Panc1 (cell line): ENCODE measurements at regions not wholly inside any gene's neighbourhood (a gene's known extent, or its start where the extent isn't known, plus 50 kb on each side); places are given as distances from the start of the nearest gene placed in this dataset.

ENCODE experiments used
- ATAC-seq: fragments of 200-7000 bp; cut with Tn5 transposase; 2 replicates; pipeline ENCODE4 v1.9.1; 2020; ENCODE audit warnings: mild to moderate bottlenecking, moderate library complexity
- BruUV-seq: library from RNA; stranded (reverse); fragments of 400-500 nt; replicated peaks from 2 replicates; lab custom pipeline; 2021; lab: Mats Ljungman, UMichigan
- CTCF ChIA-PET: fragments of 300-600 bp; sonication (Branson Sonifier 250); formaldehyde crosslinking; loops from one replicate; lab custom pipeline; 2022; ENCODE audit warnings: antibody characterized with exemption; lab: Charles Lee
- POLR2A ChIA-PET: fragments of 300-600 bp; sonication (Branson Sonifier 250); formaldehyde crosslinking; loops from one replicate; lab custom pipeline; 2022; ENCODE audit warnings: antibody characterized with exemption; lab: Charles Lee
- DNase-seq: peaks from one replicate; pipeline ENCODE4 v3.0.0-alpha.2; 2010; ENCODE audit warnings: low read depth, low spot score
- H3K27ac ChIP-seq: 2 replicates; pipeline ENCODE4 v1.5.1; 2011; ENCODE audit warnings: mild to moderate bottlenecking, low read length, inconsistent platforms
- H3K27me3 ChIP-seq: fragments of 200-500 bp; sonication (Bioruptor generic); 2 replicates; pipeline ENCODE4 v1.6.0; 2014; ENCODE audit warnings: low read length, inconsistent platforms; ENCODE audit not compliant: control insufficient read depth, insufficient read depth
- H3K36me3 ChIP-seq: fragments of 200-500 bp; sonication (Bioruptor generic); 2 replicates; pipeline ENCODE4 v1.5.1; 2014; ENCODE audit warnings: inconsistent platforms, mild to moderate bottlenecking, low read length, moderate library complexity; ENCODE audit not compliant: control insufficient read depth, insufficient read depth
- H3K4me1 ChIP-seq: 2 replicates; pipeline ENCODE4 v1.5.1; 2011; ENCODE audit warnings: inconsistent platforms, mild to moderate bottlenecking, low read length, moderate library complexity; ENCODE audit not compliant: control insufficient read depth, insufficient read depth
- H3K4me3 ChIP-seq, 2 experiments: 2 replicates each; pipeline ENCODE4 v1.5.1; 2011 to 2012; ENCODE audit warnings: low read depth in 2 of 2, low read length in 2 of 2, mild to moderate bottlenecking in 2 of 2, inconsistent platforms in 1 of 2, moderate library complexity in 1 of 2
- H3K9me3 ChIP-seq: fragments of 200-500 bp; sonication (Bioruptor generic); 2 replicates; pipeline ENCODE4 v1.5.1; 2014; ENCODE audit warnings: low read depth, mild to moderate bottlenecking, inconsistent platforms, low read length, moderate library complexity; ENCODE audit not compliant: control insufficient read depth, insufficient read depth
- CTCF ChIP-seq: fragments of 450-650 bp; IDR thresholded peaks from 2 replicates; pipeline ENCODE4 v1.5.1; 2017; ENCODE audit warnings: mild to moderate bottlenecking
- POLR2AphosphoS5 ChIP-seq: IDR thresholded peaks from 2 replicates; pipeline ENCODE4 v1.6.1; 2012; ENCODE audit warnings: mild to moderate bottlenecking, low read depth, low read length, moderate library complexity
- REST ChIP-seq, 2 experiments: IDR thresholded peaks; 2 replicates each; pipeline ENCODE4 v1.6.1; 2011 to 2012; ENCODE audit warnings: low read depth in 2 of 2, control low read depth in 1 of 2, low read length in 1 of 2, mild to moderate bottlenecking in 1 of 2, moderate library complexity in 1 of 2; ENCODE audit not compliant: insufficient read depth in 1 of 2
- SIN3A ChIP-seq: IDR thresholded peaks from 2 replicates; pipeline ENCODE4 v1.6.1; 2012; ENCODE audit warnings: low read depth, mild to moderate bottlenecking, low read length, moderate library complexity, borderline replicate concordance; ENCODE audit not compliant: insufficient read depth
- TCF7L2 ChIP-seq: IDR thresholded peaks from 2 replicates; pipeline ENCODE4 v1.6.1; 2011; ENCODE audit warnings: mild to moderate bottlenecking, low read depth, low read length, inconsistent platforms
- in situ Hi-C: cut with HindIII; loops from 2 replicates; pipeline ENCODE4 v1.10.0; 2016; ENCODE audit warnings: low sequenced_read_pairs, low pct_unique_long_range_greater_than_20kb
- intact Hi-C: fragments of 100-400 bp; cut with micrococcal nuclease; formaldehyde crosslinking; loops from one replicate; pipeline ENCODE4 v1.10.0; 2022; ENCODE audit not compliant: unreplicated experiment

- H3K9me3 ChIP-seq, result peaks cover 18% of the 10 kb centered on the region; the same call in 1 of the 2 replicates
- ChIA-PET CTCF (no interaction called here), POLR2A (no interaction called here)
- H3K36me3 ChIP-seq, result no peaks in the 10 kb centered on the region
- no TSS peak for BruUV-seq
- TF ChIP-seq TCF7L2 (no peak), SIN3A (no peak), CTCF (no peak), REST (IDR thresholded peaks at IDR 0.05; ENCODE audit: insufficient read depth in 1 of 2, low read depth in 2 of 2, low read length in 1 of 2) (no peak), POLR2AphosphoS5 (no peak)
- in situ Hi-C loops (no loop called here), intact Hi-C loops (no loop called here)
- H3K4me3 ChIP-seq, result no peak overlapping the region
- H3K27me3 ChIP-seq, result no peaks in the 10 kb centered on the region; the same call in 1 of the 2 replicates
- DNase-seq (no peak), ATAC-seq (no peak)
- no peak overlapping the region for H3K27ac ChIP-seq
- H3K4me1 ChIP-seq, result no peaks in the 10 kb centered on the region
These were observed 80.9 kb upstream of the NKX1-1 start for GRCh38 chr4:1487106-1487505.

GRCh38 chr4:1485280-1485679 lies 79.0 kb upstream of the NKX1-1 start:
- in situ Hi-C loops, result no loop called here
- no peak for ATAC-seq

More at GRCh38 chr4:1485280-1485679, 79.0 kb upstream of the NKX1-1 start:
- Histone ChIP-seq H3K4me3 (no peak overlapping the region), H3K9me3 (peaks cover 18% of the 10 kb centered on the region; the same call in 1 of the 2 replicates), H3K36me3 (no peaks in the 10 kb centered on the region), H3K4me1 (no peaks in the 10 kb centered on the region), H3K27ac (no peak overlapping the region), H3K27me3 (no peaks in the 10 kb centered on the region; the same call in 1 of the 2 replicates)
- CTCF ChIA-PET, result no interaction called here
- no peak for DNase-seq
- no peak for TF ChIP-seq REST (IDR thresholded peaks at IDR 0.05; ENCODE audit: insufficient read depth in 1 of 2, low read depth in 2 of 2, low read length in 1 of 2)
- no peak for TF ChIP-seq SIN3A
- no peak for TF ChIP-seq TCF7L2
- TF ChIP-seq POLR2AphosphoS5, result no peak
- TF ChIP-seq CTCF, result no peak
- no TSS peak for BruUV-seq
- POLR2A ChIA-PET, result interaction anchor here (0.7 kb wide), 1 partner anchor 200 kb away, joined by 7 read pairs; no protein-coding TSS in a partner anchor
- intact Hi-C loops, result no loop called here
